ENCODE measurements at regions not wholly inside any gene's neighbourhood (a gene's known extent, or its start where the extent isn't known, plus 50 kb on each side); places are given as distances from the start of the nearest gene placed in this dataset.

GRCh38 chr14:52380294-52380693, 66.2 kb downstream of the PTGER2 start:
- no TSS peak for BruUV-seq (replicated peaks)
- H3K14ac ChIP-seq (replicated peaks; ENCODE audit: low read depth, low read length): peak overlapping the region; percentile 13; the same call in 1 of the 2 replicates
- no peaks in the 10 kb centered on the region for H3K79me1 ChIP-seq (ENCODE audit: low read depth in 1 of 2, low read length in 2 of 2)
- no peak overlapping the region for H3K4ac ChIP-seq (ENCODE audit: low read depth, low read length)
- peak overlapping the region; percentile 2; the same call in 1 of the 2 replicates for H3K27ac ChIP-seq (ENCODE audit: insufficient read depth, low read length)
- no peak overlapping the region for H2AFZ ChIP-seq (replicated peaks; ENCODE audit: low read length, poor library complexity)
- no peak overlapping the region; the same call in 1 of the 2 replicates for H2BK20ac ChIP-seq (ENCODE audit: low read depth, low read length)
- ChIA-PET CTCF (interaction anchor here (1.0 kb wide), 1 partner anchor 34 kb away, joined by 3 read pairs; no protein-coding TSS in a partner anchor), POLR2A (ENCODE audit: unreplicated experiment) (no interaction called here)
- peak overlapping the region; percentile 46 for H2BK5ac ChIP-seq (ENCODE audit: low read depth, low read length, poor library complexity, severe bottlenecking)
- H3K36me3 ChIP-seq (ENCODE audit: control insufficient read depth, insufficient read depth, low read length): no peaks in the 10 kb centered on the region
- in situ Hi-C loops (cut with MboI; ENCODE audit: low sequenced_read_pairs) (no loop called here), dilution Hi-C loops (cut with HindIII; ENCODE audit: low sequenced_read_pairs, unreplicated experiment) (no loop called here), intact Hi-C loops (cut with micrococcal nuclease) (loop anchor here (2.0 kb wide), 1 partner anchor 15 kb away; no protein-coding TSS in a partner anchor)
- DNase-seq (peak; percentile 75), ATAC-seq (ENCODE audit: low read depth) (peak; percentile 72)
- H3K9me1 ChIP-seq (ENCODE audit: insufficient read depth, low read length): no peaks in the 10 kb centered on the region; the same call in 1 of the 2 replicates
- TF ChIP-seq FOS (IDR thresholded peaks at IDR 0.05; ENCODE audit: low read depth, low read length) (peak; percentile 67), SMC3 (IDR thresholded peaks at IDR 0.05; ENCODE audit: low read depth, low read length) (no peak), MAZ (IDR thresholded peaks at IDR 0.05; ENCODE audit: borderline replicate concordance, low read depth, low read length) (no peak), BHLHE40 (IDR thresholded peaks at IDR 0.05; ENCODE audit: low read depth, low read length) (0 out of 2 replicates have a peak, but pooled peaks have one; percentile 14), MXI1 (IDR thresholded peaks at IDR 0.05; ENCODE audit: borderline replicate concordance, low read depth, low read length) (no peak)
- H3K4me3 ChIP-seq (ENCODE audit: insufficient read depth, low read depth, low read length): no peak overlapping the region
- H3K23ac ChIP-seq (ENCODE audit: low read depth, low read length): no peak overlapping the region
- H3K18ac ChIP-seq (ENCODE audit: low read depth, low read length): no peak overlapping the region
- H2BK120ac ChIP-seq (ENCODE audit: low read depth, low read length): peak overlapping the region; percentile 46; the same call in 1 of the 2 replicates
- no peak overlapping the region for H3K56ac ChIP-seq (ENCODE audit: extremely low read depth, insufficient read depth, low read length)
- H2AK5ac ChIP-seq (ENCODE audit: low read depth, low read length): peak overlapping the region; percentile 20; the same call in 1 of the 2 replicates
- no peak overlapping the region for H2AK9ac ChIP-seq (replicated peaks; ENCODE audit: low read depth, low read length, poor library complexity)
- H3K9me3 ChIP-seq (ENCODE audit: control insufficient read depth, insufficient read depth, low read length): peaks cover 4% of the 10 kb centered on the region; the same call in 1 of the 2 replicates
- no peak overlapping the region for H4K5ac ChIP-seq (ENCODE audit: low read depth, low read length)
- no peak overlapping the region; a peak in 1 of 4 replicates for H4K8ac ChIP-seq (ENCODE audit: low read depth in 2 of 2, low read length in 2 of 2)
- no peaks in the 10 kb centered on the region for H3K27me3 ChIP-seq (ENCODE audit: control insufficient read depth, insufficient read depth, low read length)
- H4K91ac ChIP-seq (ENCODE audit: insufficient read depth, low read depth, low read length): no peak overlapping the region
- peaks cover 4% of the 10 kb centered on the region for H3K4me1 ChIP-seq (ENCODE audit: control insufficient read depth, insufficient read depth, low read length)
- no peak overlapping the region for H3K9ac ChIP-seq (ENCODE audit: low read depth, low read length)
- no peaks in the 10 kb centered on the region for H4K20me1 ChIP-seq (ENCODE audit: insufficient read depth, low read length)
- H2BK15ac ChIP-seq (ENCODE audit: low read depth, low read length): no peak overlapping the region
- no peak overlapping the region for H3K4me2 ChIP-seq (ENCODE audit: low read depth, low read length)

Data from IMR-90 (cell line).